LHCN-M2 (cell line): ENCODE measurements at regions not wholly inside any gene's neighbourhood (a gene's known extent, or its start where the extent isn't known, plus 50 kb on each side); places are given as distances from the start of the nearest gene placed in this dataset.

Experiments used
- DNase-seq: peaks from one replicate; pipeline ENCODE4 v3.0.0-alpha.2; 2012; ENCODE audit warnings: low read depth

GRCh38 chr2:23238011-23238657, 146.8 kb upstream of the KLHL29 start:
- DNase-seq: no peak

GRCh38 chr2:23239374-23239773, 145.6 kb upstream of the KLHL29 start:
- no peak for DNase-seq

- peak; percentile 64 for DNase-seq
Measured at GRCh38 chr2:23241121-23241520, 143.9 kb upstream of the KLHL29 start.

- DNase-seq: peak; percentile 31
Measured at GRCh38 chr2:23241611-23242245, 143.3 kb upstream of the KLHL29 start.

- no peak for DNase-seq
Measured at GRCh38 chr2:23243073-23243659, 141.8 kb upstream of the KLHL29 start.

- DNase-seq: no peak
Measured at GRCh38 chr2:23244617-23245016, 140.4 kb upstream of the KLHL29 start.

- DNase-seq: no peak
Measured at GRCh38 chr2:23246992-23247683, 137.8 kb upstream of the KLHL29 start.

GRCh38 chr2:23248667-23249066, 136.3 kb upstream of the KLHL29 start:
- no peak for DNase-seq

- no peak for DNase-seq
Measured at GRCh38 chr2:23249348-23249747, 135.6 kb upstream of the KLHL29 start.

GRCh38 chr2:23250371-23250770, 134.6 kb upstream of the KLHL29 start:
- DNase-seq: no peak

- no peak for DNase-seq
Measured at GRCh38 chr2:23256643-23257042, 128.3 kb upstream of the KLHL29 start.

GRCh38 chr2:23260621-23261020, 124.4 kb upstream of the KLHL29 start:
- DNase-seq: no peak

- no peak for DNase-seq
Measured at GRCh38 chr2:23268467-23269263, 116.3 kb upstream of the KLHL29 start.

- peak; percentile 39 for DNase-seq
Measured at GRCh38 chr2:23269747-23270146, 115.2 kb upstream of the KLHL29 start.

GRCh38 chr2:23270810-23271209, 114.2 kb upstream of the KLHL29 start:
- DNase-seq: no peak

GRCh38 chr2:23271230-23271629, 113.7 kb upstream of the KLHL29 start:
- no peak for DNase-seq

- peak; percentile 89 for DNase-seq
Measured at GRCh38 chr2:23273786-23274185, 111.2 kb upstream of the KLHL29 start.

- DNase-seq: peak; percentile 81
Measured at GRCh38 chr2:23280401-23280800, 104.6 kb upstream of the KLHL29 start.

- DNase-seq: peak; percentile 71
Measured at GRCh38 chr2:23283653-23284052, 101.3 kb upstream of the KLHL29 start.

GRCh38 chr2:23285091-23285800, 99.7 kb upstream of the KLHL29 start:
- no peak for DNase-seq
